ENCODE measurements at regions not wholly inside any gene's neighbourhood (a gene's known extent, or its start where the extent isn't known, plus 50 kb on each side); places are given as distances from the start of the nearest gene placed in this dataset.
A peak's percentile ranks its signal among the peaks of the same experiment; 100 is the strongest.

DNA sequence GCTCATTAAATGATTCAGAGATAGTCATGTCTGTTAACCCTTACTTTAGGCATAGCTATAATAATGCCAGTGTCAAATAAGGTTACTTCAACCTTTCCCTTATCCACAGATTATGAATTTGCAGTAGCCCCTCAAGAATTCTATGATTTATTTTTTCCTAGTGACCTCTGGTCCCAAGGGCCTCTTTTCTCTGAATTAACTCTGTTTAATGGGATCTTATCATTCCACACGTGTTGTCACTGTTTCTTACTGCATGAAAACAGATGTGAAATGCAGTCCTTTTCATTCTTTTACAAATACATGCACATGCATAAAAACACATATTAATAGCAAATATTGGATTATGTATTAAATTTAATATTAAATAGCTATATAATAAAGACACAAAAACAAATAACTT lies 667.7 kb upstream of the FOXG1 start:
- Mint-ChIP-seq H3K27me3 (ENCODE audit: low read depth, unreplicated experiment) (no peaks in the 10 kb centered on the region), H3K4me1 (ENCODE audit: low read depth, unreplicated experiment) (peaks cover 15% of the 10 kb centered on the region), H3K27ac (ENCODE audit: unreplicated experiment) (no peak overlapping the region), H3K9me3 (ENCODE audit: unreplicated experiment) (no peaks in the 10 kb centered on the region), H3K4me3 (ENCODE audit: unreplicated experiment) (no peak overlapping the region), H3K36me3 (ENCODE audit: low read depth, unreplicated experiment) (no peaks in the 10 kb centered on the region)
- H3K9me3 ChIP-seq (ENCODE audit: insufficient read depth, low read depth, low read length) = peaks cover 2% of the 10 kb centered on the region
- TF ChIP-seq EZH2 (IDR thresholded peaks at IDR 0.05; ENCODE audit: insufficient read depth, low read length) = no peak
- TF ChIP-seq, protein P1, sequence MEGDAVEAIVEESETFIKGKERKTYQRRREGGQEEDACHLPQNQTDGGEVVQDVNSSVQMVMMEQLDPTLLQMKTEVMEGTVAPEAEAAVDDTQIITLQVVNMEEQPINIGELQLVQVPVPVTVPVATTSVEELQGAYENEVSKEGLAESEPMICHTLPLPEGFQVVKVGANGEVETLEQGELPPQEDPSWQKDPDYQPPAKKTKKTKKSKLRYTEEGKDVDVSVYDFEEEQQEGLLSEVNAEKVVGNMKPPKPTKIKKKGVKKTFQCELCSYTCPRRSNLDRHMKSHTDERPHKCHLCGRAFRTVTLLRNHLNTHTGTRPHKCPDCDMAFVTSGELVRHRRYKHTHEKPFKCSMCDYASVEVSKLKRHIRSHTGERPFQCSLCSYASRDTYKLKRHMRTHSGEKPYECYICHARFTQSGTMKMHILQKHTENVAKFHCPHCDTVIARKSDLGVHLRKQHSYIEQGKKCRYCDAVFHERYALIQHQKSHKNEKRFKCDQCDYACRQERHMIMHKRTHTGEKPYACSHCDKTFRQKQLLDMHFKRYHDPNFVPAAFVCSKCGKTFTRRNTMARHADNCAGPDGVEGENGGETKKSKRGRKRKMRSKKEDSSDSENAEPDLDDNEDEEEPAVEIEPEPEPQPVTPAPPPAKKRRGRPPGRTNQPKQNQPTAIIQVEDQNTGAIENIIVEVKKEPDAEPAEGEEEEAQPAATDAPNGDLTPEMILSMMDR (IDR thresholded peaks at IDR 0.05; ENCODE audit: insufficient read depth, low read depth, low read length) = no peak
- DNase-seq (ENCODE audit: low read depth) (no peak), FAIRE-seq (no peak)
- H3K27me3 ChIP-seq (ENCODE audit: insufficient read depth, low read length) = no peaks in the 10 kb centered on the region
- H3K4me2 ChIP-seq (ENCODE audit: low read length) = no peak overlapping the region
- H3K27ac ChIP-seq (ENCODE audit: low read depth, low read length) = no peak overlapping the region
- no peaks in the 10 kb centered on the region for H3K36me3 ChIP-seq (ENCODE audit: insufficient read depth, low read length)
- H3K4me1 ChIP-seq (ENCODE audit: insufficient read depth, low read length) = no peaks in the 10 kb centered on the region
- H2AFZ ChIP-seq (ENCODE audit: low read depth, low read length) = no peak overlapping the region
- no peaks in the 10 kb centered on the region for H3K79me2 ChIP-seq (ENCODE audit: insufficient read depth, low read length)
- H3K9ac ChIP-seq (ENCODE audit: low read length) = no peak overlapping the region
- H4K20me1 ChIP-seq (ENCODE audit: insufficient read depth, low read length) = no peaks in the 10 kb centered on the region
- no peak overlapping the region for H3K4me3 ChIP-seq (ENCODE audit: insufficient read depth, low read depth, low read length)

DNA sequence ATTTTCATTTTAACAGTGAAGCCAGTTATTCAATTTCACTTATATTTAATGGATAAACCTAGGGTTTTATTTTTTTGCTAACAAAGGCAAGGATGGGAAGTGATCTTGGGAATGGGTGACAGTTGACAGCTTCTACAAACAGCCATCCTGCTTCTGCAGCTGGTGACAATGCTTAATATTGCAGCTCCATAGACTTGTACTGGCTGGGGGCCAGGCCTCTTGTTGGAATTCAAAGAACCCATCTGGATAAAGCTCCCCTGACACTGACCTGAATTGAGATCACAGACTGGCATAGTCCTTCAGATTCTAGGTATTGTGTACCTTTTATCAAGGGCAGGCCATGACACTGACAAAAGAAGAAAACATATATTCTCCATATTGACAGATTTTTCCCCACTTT lies 664.6 kb upstream of the FOXG1 start:
- FAIRE-seq = no peak
- H3K36me3 Mint-ChIP-seq (ENCODE audit: low read depth, unreplicated experiment) = no peaks in the 10 kb centered on the region
- no peak overlapping the region for H3K4me3 Mint-ChIP-seq (ENCODE audit: unreplicated experiment)
- no peaks in the 10 kb centered on the region for H4K20me1 ChIP-seq (ENCODE audit: insufficient read depth, low read length)
- no peaks in the 10 kb centered on the region for H3K9me3 Mint-ChIP-seq (ENCODE audit: unreplicated experiment)
- H3K4me2 ChIP-seq (ENCODE audit: low read length) = no peak overlapping the region
- H3K27ac ChIP-seq (ENCODE audit: low read depth, low read length) = no peak overlapping the region
- H3K4me1 ChIP-seq (ENCODE audit: insufficient read depth, low read length) = no peaks in the 10 kb centered on the region
- H2AFZ ChIP-seq (ENCODE audit: low read depth, low read length) = no peak overlapping the region
- H3K27me3 Mint-ChIP-seq (ENCODE audit: low read depth, unreplicated experiment) = peaks cover 2% of the 10 kb centered on the region
- H3K9me3 ChIP-seq (ENCODE audit: insufficient read depth, low read depth, low read length) = peaks cover 2% of the 10 kb centered on the region
- no peaks in the 10 kb centered on the region for H3K36me3 ChIP-seq (ENCODE audit: insufficient read depth, low read length)
- peaks cover 15% of the 10 kb centered on the region for H3K4me1 Mint-ChIP-seq (ENCODE audit: low read depth, unreplicated experiment)
- no peak overlapping the region for H3K4me3 ChIP-seq (ENCODE audit: insufficient read depth, low read depth, low read length)
- no peaks in the 10 kb centered on the region for H3K79me2 ChIP-seq (ENCODE audit: insufficient read depth, low read length)
- no peak overlapping the region for H3K27ac Mint-ChIP-seq (ENCODE audit: unreplicated experiment)
- DNase-seq (ENCODE audit: low read depth) = no peak
- H3K27me3 ChIP-seq (ENCODE audit: insufficient read depth, low read length) = no peaks in the 10 kb centered on the region
- no peak for TF ChIP-seq EZH2 (IDR thresholded peaks at IDR 0.05; ENCODE audit: insufficient read depth, low read length)
- TF ChIP-seq, protein P1 (IDR thresholded peaks at IDR 0.05; ENCODE audit: insufficient read depth, low read depth, low read length) = no peak
- H3K9ac ChIP-seq (ENCODE audit: low read length) = no peak overlapping the region

DNA sequence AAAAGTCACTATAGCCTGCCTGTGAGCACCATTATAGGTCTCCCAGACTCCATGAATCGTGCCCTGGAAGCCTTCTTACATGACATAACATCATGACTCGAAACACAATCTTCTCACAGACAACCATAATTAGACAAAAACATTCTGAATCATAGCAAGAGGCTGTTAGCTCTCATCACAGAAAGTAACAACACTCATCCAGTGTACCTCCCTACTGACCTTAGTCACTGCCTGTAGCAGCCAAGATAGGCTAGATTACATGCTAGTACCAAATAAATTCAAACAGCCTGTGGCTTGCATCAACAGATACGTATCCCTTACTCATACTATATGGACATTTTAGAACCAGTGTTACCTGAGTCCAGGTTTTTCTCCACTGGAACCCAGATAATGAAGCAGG lies 663.8 kb upstream of the FOXG1 start:
- H4K20me1 ChIP-seq (ENCODE audit: insufficient read depth, low read length) = no peaks in the 10 kb centered on the region
- H3K27me3 Mint-ChIP-seq (ENCODE audit: low read depth, unreplicated experiment) = peaks cover 2% of the 10 kb centered on the region
- H3K27ac ChIP-seq (ENCODE audit: low read depth, low read length) = no peak overlapping the region
- H3K27me3 ChIP-seq (ENCODE audit: insufficient read depth, low read length) = no peaks in the 10 kb centered on the region
- no peak overlapping the region for H2AFZ ChIP-seq (ENCODE audit: low read depth, low read length)
- no peak overlapping the region for H3K4me3 ChIP-seq (ENCODE audit: insufficient read depth, low read depth, low read length)
- no peaks in the 10 kb centered on the region for H3K36me3 ChIP-seq (ENCODE audit: insufficient read depth, low read length)
- no peak overlapping the region for H3K9ac ChIP-seq (ENCODE audit: low read length)
- H3K4me1 Mint-ChIP-seq (ENCODE audit: low read depth, unreplicated experiment) = peaks cover 15% of the 10 kb centered on the region
- H3K4me3 Mint-ChIP-seq (ENCODE audit: unreplicated experiment) = no peak overlapping the region
- H3K9me3 Mint-ChIP-seq (ENCODE audit: unreplicated experiment) = no peaks in the 10 kb centered on the region
- no peak overlapping the region for H3K4me2 ChIP-seq (ENCODE audit: low read length)
- FAIRE-seq (no peak), DNase-seq (ENCODE audit: low read depth) (peak; percentile 49)
- peaks cover 2% of the 10 kb centered on the region for H3K9me3 ChIP-seq (ENCODE audit: insufficient read depth, low read depth, low read length)
- TF ChIP-seq, protein P1 (IDR thresholded peaks at IDR 0.05; ENCODE audit: insufficient read depth, low read depth, low read length) = no peak
- no peak for TF ChIP-seq EZH2 (IDR thresholded peaks at IDR 0.05; ENCODE audit: insufficient read depth, low read length)
- H3K4me1 ChIP-seq (ENCODE audit: insufficient read depth, low read length) = no peaks in the 10 kb centered on the region
- peak overlapping the region; percentile 28 for H3K27ac Mint-ChIP-seq (ENCODE audit: unreplicated experiment)
- no peaks in the 10 kb centered on the region for H3K36me3 Mint-ChIP-seq (ENCODE audit: low read depth, unreplicated experiment)
- no peaks in the 10 kb centered on the region for H3K79me2 ChIP-seq (ENCODE audit: insufficient read depth, low read length)
